ENCODE measurements at regions not wholly inside any gene's neighbourhood (a gene's known extent, or its start where the extent isn't known, plus 50 kb on each side); places are given as distances from the start of the nearest gene placed in this dataset.

DNA sequence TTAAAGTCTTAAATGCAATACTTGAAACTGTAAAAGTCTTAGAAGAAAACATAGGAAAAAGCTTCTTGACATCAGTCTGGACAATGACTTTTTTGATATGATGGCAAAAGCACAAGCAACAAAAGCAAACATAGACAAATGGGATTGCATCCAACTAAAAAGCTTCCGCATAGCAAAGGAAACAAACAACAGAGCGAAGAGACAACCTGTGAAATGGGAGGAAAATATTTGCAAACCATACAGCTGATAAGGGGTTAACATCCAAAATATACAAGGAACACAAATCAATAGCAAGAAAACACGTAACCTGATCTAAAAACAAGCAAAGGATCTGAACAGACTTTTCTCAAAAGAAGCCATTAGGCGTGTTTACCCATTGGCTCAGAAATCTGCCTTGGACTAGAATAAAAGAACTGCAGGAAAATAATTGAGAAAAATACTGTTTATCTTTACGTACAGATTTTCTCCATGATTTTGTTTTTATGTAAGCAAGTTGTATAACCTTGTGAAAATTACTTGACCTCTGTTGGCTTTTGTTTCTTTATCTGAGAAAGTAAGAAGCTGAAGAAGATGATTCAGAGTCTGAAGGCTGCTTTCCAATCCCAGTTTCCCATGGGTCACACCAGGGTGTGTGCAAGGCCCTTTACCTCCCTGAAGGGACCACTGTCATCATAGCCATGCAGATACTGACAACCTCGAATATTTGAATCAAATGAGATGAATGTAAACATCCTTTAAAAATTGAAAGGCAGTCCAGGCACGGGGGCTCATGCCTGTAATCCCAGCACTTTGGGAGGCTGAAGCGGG, 99.1 kb upstream of the LANCL2 start (continued):
- TF ChIP-seq, protein P1, sequence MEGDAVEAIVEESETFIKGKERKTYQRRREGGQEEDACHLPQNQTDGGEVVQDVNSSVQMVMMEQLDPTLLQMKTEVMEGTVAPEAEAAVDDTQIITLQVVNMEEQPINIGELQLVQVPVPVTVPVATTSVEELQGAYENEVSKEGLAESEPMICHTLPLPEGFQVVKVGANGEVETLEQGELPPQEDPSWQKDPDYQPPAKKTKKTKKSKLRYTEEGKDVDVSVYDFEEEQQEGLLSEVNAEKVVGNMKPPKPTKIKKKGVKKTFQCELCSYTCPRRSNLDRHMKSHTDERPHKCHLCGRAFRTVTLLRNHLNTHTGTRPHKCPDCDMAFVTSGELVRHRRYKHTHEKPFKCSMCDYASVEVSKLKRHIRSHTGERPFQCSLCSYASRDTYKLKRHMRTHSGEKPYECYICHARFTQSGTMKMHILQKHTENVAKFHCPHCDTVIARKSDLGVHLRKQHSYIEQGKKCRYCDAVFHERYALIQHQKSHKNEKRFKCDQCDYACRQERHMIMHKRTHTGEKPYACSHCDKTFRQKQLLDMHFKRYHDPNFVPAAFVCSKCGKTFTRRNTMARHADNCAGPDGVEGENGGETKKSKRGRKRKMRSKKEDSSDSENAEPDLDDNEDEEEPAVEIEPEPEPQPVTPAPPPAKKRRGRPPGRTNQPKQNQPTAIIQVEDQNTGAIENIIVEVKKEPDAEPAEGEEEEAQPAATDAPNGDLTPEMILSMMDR (IDR thresholded peaks at IDR 0.05; ENCODE audit: control extremely low read depth in 1 of 3, insufficient read depth in 1 of 3, low read depth in 1 of 3, low read length in 3 of 3): no peak
- TF ChIP-seq PHF8 (conservative IDR thresholded peaks at IDR 0.05; ENCODE audit: low read depth, low read length): no peak
- no peak for TF ChIP-seq POLR2A (IDR thresholded peaks at IDR 0.05; ENCODE audit: control extremely low read depth in 1 of 2, low read depth in 2 of 2, low read length in 2 of 2)

Measured in H1 (cell line).